DND-41 (cell line): ENCODE measurements at regions not wholly inside any gene's neighbourhood (a gene's known extent, or its start where the extent isn't known, plus 50 kb on each side); places are given as distances from the start of the nearest gene placed in this dataset.

Source experiments
- ATAC-seq: fragments of 200-7000 bp; cut with Tn5 transposase; 3 replicates; pipeline ENCODE4 v1.9.1; 2021; ENCODE audit warnings: low read depth; ENCODE audit not compliant: insufficient read depth
- DNase-seq: peaks from one replicate; pipeline ENCODE4 v3.0.0-alpha.2; 2020
- H2AFZ ChIP-seq: 2 replicates; pipeline ENCODE4 v1.6.0; 2012; ENCODE audit warnings: low read depth, low read length
- H3K27ac ChIP-seq: 2 replicates; pipeline ENCODE4 v1.5.1; 2012; ENCODE audit warnings: low read length, inconsistent platforms
- H3K27me3 ChIP-seq: fragments of 200-600 bp; sonication (generic); 2 replicates; pipeline ENCODE4 v1.6.0; 2012; ENCODE audit warnings: low read length, mild to moderate bottlenecking, inconsistent platforms; ENCODE audit not compliant: insufficient read depth, poor library complexity
- H3K36me3 ChIP-seq: 2 replicates; pipeline ENCODE4 v1.5.1; 2012; ENCODE audit warnings: low read length, inconsistent platforms; ENCODE audit not compliant: insufficient read depth
- H3K4me1 ChIP-seq: 2 replicates; pipeline ENCODE4 v1.5.1; 2012; ENCODE audit warnings: mild to moderate bottlenecking, low read length; ENCODE audit not compliant: insufficient read depth
- H3K4me2 ChIP-seq: 2 replicates; pipeline ENCODE4 v1.6.0; 2012; ENCODE audit warnings: mild to moderate bottlenecking, moderate library complexity, low read length, inconsistent platforms; ENCODE audit not compliant: insufficient read depth
- H3K4me3 ChIP-seq, 2 experiments: fragments of 200-600 bp in 1 of 2; shearing (Covaris generic) in 1 of 2; 2 replicates each; pipeline ENCODE4 v1.5.1; 2012 to 2016; ENCODE audit warnings: inconsistent platforms in 2 of 2, low read length in 2 of 2, mild to moderate bottlenecking in 2 of 2, low read depth in 1 of 2, moderate library complexity in 1 of 2
- H3K79me2 ChIP-seq: 2 replicates; pipeline ENCODE4 v1.6.0; 2012; ENCODE audit warnings: low read length, inconsistent platforms; ENCODE audit not compliant: insufficient read depth
- H3K9ac ChIP-seq: 2 replicates; pipeline ENCODE4 v1.6.0; 2012; ENCODE audit warnings: low read depth, mild to moderate bottlenecking, inconsistent platforms, low read length, moderate library complexity
- H3K9me3 ChIP-seq: 2 replicates; pipeline ENCODE4 v1.5.1; 2012; ENCODE audit warnings: low read length, moderate library complexity, mild to moderate bottlenecking, inconsistent platforms; ENCODE audit not compliant: insufficient read depth, severe bottlenecking
- H4K20me1 ChIP-seq: 2 replicates; pipeline ENCODE4 v1.6.0; 2012; ENCODE audit warnings: low read length; ENCODE audit not compliant: insufficient read depth
- CTCF ChIP-seq: IDR thresholded peaks from 2 replicates; pipeline ENCODE4 v1.5.1; 2012; ENCODE audit warnings: borderline replicate concordance, low read length, moderate library complexity, mild to moderate bottlenecking; ENCODE audit not compliant: poor library complexity, severe bottlenecking; ENCODE audit errors: extremely low read depth
- EZH2 ChIP-seq: IDR thresholded peaks from 3 replicates; pipeline ENCODE4 v1.6.1; 2012; ENCODE audit warnings: borderline replicate concordance, low read depth, mild to moderate bottlenecking, moderate library complexity, low read length, inconsistent platforms; ENCODE audit not compliant: severe bottlenecking

GRCh38 chr9:79382044-79382443, 189.7 kb upstream of the TLE4 start:
- no peak overlapping the region for H3K4me3 ChIP-seq
- no peak for ATAC-seq
- H2AFZ ChIP-seq = no peak overlapping the region
- no peaks in the 10 kb centered on the region for H3K79me2 ChIP-seq
- no peaks in the 10 kb centered on the region for H3K36me3 ChIP-seq
- DNase-seq = no peak
- no peak overlapping the region for H3K9ac ChIP-seq
- H3K4me2 ChIP-seq = no peak overlapping the region
- no peaks in the 10 kb centered on the region for H3K9me3 ChIP-seq
- no peaks in the 10 kb centered on the region for H3K27me3 ChIP-seq
- no peaks in the 10 kb centered on the region for H4K20me1 ChIP-seq
- H3K27ac ChIP-seq = no peak overlapping the region
- H3K4me1 ChIP-seq = no peaks in the 10 kb centered on the region
- TF ChIP-seq CTCF (no peak), EZH2 (no peak)

- Histone ChIP-seq H3K4me2 (no peak overlapping the region), H3K79me2 (no peaks in the 10 kb centered on the region), H3K36me3 (no peaks in the 10 kb centered on the region), H3K9ac (no peak overlapping the region), H3K4me3 (no peak overlapping the region), H2AFZ (no peak overlapping the region), H4K20me1 (no peaks in the 10 kb centered on the region), H3K4me1 (no peaks in the 10 kb centered on the region), H3K27me3 (no peaks in the 10 kb centered on the region), H3K27ac (no peak overlapping the region), H3K9me3 (no peaks in the 10 kb centered on the region)
- no peak for TF ChIP-seq EZH2
- TF ChIP-seq CTCF = no peak
- ATAC-seq (no peak), DNase-seq (no peak)
These were observed 189.3 kb upstream of the TLE4 start for GRCh38 chr9:79382458-79382857.

DNA sequence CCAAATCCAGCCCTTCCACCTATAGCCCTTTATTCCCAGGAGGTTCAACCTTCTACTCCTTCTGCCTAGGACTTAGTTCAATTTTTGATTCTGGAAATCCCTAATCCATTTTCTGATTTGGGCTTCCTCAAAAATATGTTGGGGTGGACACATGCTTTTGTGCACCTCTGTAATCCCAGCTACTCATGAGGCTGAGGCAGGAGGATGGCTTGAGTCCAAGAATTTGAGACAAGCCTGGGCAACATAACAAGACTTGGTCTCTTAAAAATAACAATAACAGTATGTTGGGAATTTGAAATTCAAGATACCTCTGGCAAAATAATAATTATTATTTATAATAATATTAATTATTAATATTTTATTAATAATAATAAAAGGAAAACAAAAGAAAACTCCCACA, 188.7 kb upstream of the TLE4 start:
- H3K9me3 ChIP-seq = no peaks in the 10 kb centered on the region
- no peaks in the 10 kb centered on the region for H3K4me1 ChIP-seq
- no peak overlapping the region for H3K4me2 ChIP-seq
- H3K27ac ChIP-seq = no peak overlapping the region
- no peaks in the 10 kb centered on the region for H4K20me1 ChIP-seq
- TF ChIP-seq EZH2 = no peak
- no peak for TF ChIP-seq CTCF
- no peaks in the 10 kb centered on the region for H3K27me3 ChIP-seq
- H3K9ac ChIP-seq = no peak overlapping the region
- no peak overlapping the region for H3K4me3 ChIP-seq
- no peaks in the 10 kb centered on the region for H3K36me3 ChIP-seq
- ATAC-seq (no peak), DNase-seq (no peak)
- H3K79me2 ChIP-seq = no peaks in the 10 kb centered on the region
- H2AFZ ChIP-seq = no peak overlapping the region

DNA sequence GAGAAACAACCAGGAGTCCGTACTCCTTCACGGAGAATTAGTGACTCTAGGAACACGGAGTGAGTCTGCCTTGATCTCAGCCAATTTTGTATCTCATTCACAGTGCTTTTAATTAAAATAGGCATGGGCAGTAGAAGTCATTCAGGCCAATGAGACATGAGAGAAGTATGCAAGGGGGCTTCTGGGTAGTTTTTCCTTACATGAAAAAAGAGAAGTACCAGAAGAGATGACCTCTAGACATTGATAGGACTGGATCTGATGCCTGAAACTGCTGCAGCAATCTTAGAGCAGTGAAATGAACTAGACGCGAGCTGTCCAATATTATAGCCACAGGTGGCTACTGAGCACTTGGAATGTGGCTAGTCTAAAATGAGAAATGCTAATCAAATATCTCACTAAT, 187.7 kb upstream of the TLE4 start:
- DNase-seq (no peak), ATAC-seq (no peak)
- Histone ChIP-seq H3K9me3 (no peaks in the 10 kb centered on the region), H2AFZ (no peak overlapping the region), H3K36me3 (no peaks in the 10 kb centered on the region), H3K79me2 (no peaks in the 10 kb centered on the region), H4K20me1 (no peaks in the 10 kb centered on the region), H3K9ac (no peak overlapping the region), H3K4me3 (no peak overlapping the region), H3K4me2 (no peak overlapping the region), H3K27ac (no peak overlapping the region), H3K27me3 (no peaks in the 10 kb centered on the region), H3K4me1 (no peaks in the 10 kb centered on the region)
- TF ChIP-seq EZH2 (no peak), CTCF (no peak)
